GM21786 (cell line): ENCODE measurements at regions not wholly inside any gene's neighbourhood (a gene's known extent, or its start where the extent isn't known, plus 50 kb on each side); places are given as distances from the start of the nearest gene placed in this dataset.

Experiments used
- ATAC-seq: cut with Tn5 transposase; IDR thresholded peaks from one replicate; pipeline ENCODE4 v1.9.1; 2021; ENCODE audit not compliant: unreplicated experiment

GRCh38 chrX:27924718-27925117 is 56.5 kb downstream of the DCAF8L1 start:
- no peak for ATAC-seq

- ATAC-seq, result no peak
These were observed 57.0 kb downstream of the DCAF8L1 start for GRCh38 chrX:27924261-27924660.

GRCh38 chrX:27918799-27919198 is 62.5 kb downstream of the DCAF8L1 start:
- ATAC-seq, result no peak

- no peak for ATAC-seq
These were observed 63.3 kb downstream of the DCAF8L1 start for GRCh38 chrX:27917713-27918500.

GRCh38 chrX:27915617-27916016 is 65.6 kb downstream of the DCAF8L1 start:
- ATAC-seq, result peak; percentile 78

- ATAC-seq, result no peak
These were observed 70.8 kb downstream of the DCAF8L1 start for GRCh38 chrX:27910412-27910811.

GRCh38 chrX:27903960-27904359 is 77.3 kb downstream of the DCAF8L1 start:
- ATAC-seq, result no peak

GRCh38 chrX:27893871-27894270 is 86.1 kb downstream of the MAGEB10 start:
- no peak for ATAC-seq

- no peak for ATAC-seq
These were observed 85.4 kb downstream of the MAGEB10 start for GRCh38 chrX:27893211-27893610.

- no peak for ATAC-seq
These were observed 82.8 kb downstream of the MAGEB10 start for GRCh38 chrX:27890611-27891010.

- ATAC-seq, result no peak
These were observed 82.1 kb downstream of the MAGEB10 start for GRCh38 chrX:27889878-27890277.

GRCh38 chrX:27884654-27885053 is 76.9 kb downstream of the MAGEB10 start:
- ATAC-seq, result no peak

- ATAC-seq, result no peak
These were observed 75.8 kb downstream of the MAGEB10 start for GRCh38 chrX:27883468-27884092.

- no peak for ATAC-seq
These were observed 74.9 kb downstream of the MAGEB10 start for GRCh38 chrX:27882695-27883094.

GRCh38 chrX:27878862-27879261 is 71.1 kb downstream of the MAGEB10 start:
- no peak for ATAC-seq
